ENCODE measurements at regions not wholly inside any gene's neighbourhood (a gene's known extent, or its start where the extent isn't known, plus 50 kb on each side); places are given as distances from the start of the nearest gene placed in this dataset.

GRCh38 chr10:93165367-93165766 is 91.7 kb downstream of the CYP26A1 start:
- TF ChIP-seq SP1 (IDR thresholded peaks at IDR 0.05) (no peak), CTBP1 (IDR thresholded peaks at IDR 0.05; ENCODE audit: borderline replicate concordance) (no peak), BHLHE40 (IDR thresholded peaks at IDR 0.05; ENCODE audit: borderline replicate concordance) (no peak), FOXA1 (IDR thresholded peaks at IDR 0.05) (no peak), ELF4 (IDR thresholded peaks at IDR 0.05) (no peak), PKNOX1 (IDR thresholded peaks at IDR 0.05) (no peak), HDGF (IDR thresholded peaks at IDR 0.05; ENCODE audit: borderline replicate concordance) (no peak), SUZ12 (IDR thresholded peaks at IDR 0.05) (no peak), TARDBP (IDR thresholded peaks at IDR 0.05) (no peak), LEF1 (IDR thresholded peaks at IDR 0.05; ENCODE audit: borderline replicate concordance) (no peak), FOXK2 (IDR thresholded peaks at IDR 0.05) (no peak), NFRKB (IDR thresholded peaks at IDR 0.05) (no peak), ZNF384 (IDR thresholded peaks at IDR 0.05) (no peak)
